Skeletal muscle tissue (tissue), 3 donors: ENCODE measurements at regions not wholly inside any gene's neighbourhood (a gene's known extent, or its start where the extent isn't known, plus 50 kb on each side); places are given as distances from the start of the nearest gene placed in this dataset.
"Not testable (repeated sequence)": the region's sequence is repeated elsewhere in the genome, so short reads cannot be mapped to it uniquely, and the experiment has no call there.

Experiments
- H3K27ac ChIP-seq: one replicate; pipeline ENCODE4 v1.7.0; 2013; ENCODE audit warnings: mild to moderate bottlenecking, low read depth, low read length, inconsistent platforms
- H3K27me3 ChIP-seq, 3 donors: one replicate each; pipeline ENCODE4 v1.7.0; 2013; ENCODE audit warnings: low read length in 3 of 3; ENCODE audit not compliant: control insufficient read depth in 3 of 3, insufficient read depth in 3 of 3
- H3K36me3 ChIP-seq, 3 donors: one replicate each; pipeline ENCODE4 v1.7.0; 2013; ENCODE audit warnings: low read length in 3 of 3; ENCODE audit not compliant: control insufficient read depth in 3 of 3, insufficient read depth in 3 of 3
- H3K4me1 ChIP-seq, 3 donors: one replicate each; pipeline ENCODE4 v1.7.0; 2013; ENCODE audit warnings: low read length in 3 of 3, mild to moderate bottlenecking in 3 of 3; ENCODE audit not compliant: control insufficient read depth in 3 of 3, insufficient read depth in 3 of 3
- H3K4me3 ChIP-seq, 3 donors: one replicate each; pipeline ENCODE4 v1.7.0; 2013; ENCODE audit warnings: low read length in 3 of 3
- H3K9ac ChIP-seq, 3 donors: one replicate each; pipeline ENCODE4 v1.7.0; 2013; ENCODE audit warnings: low read length in 3 of 3, mild to moderate bottlenecking in 3 of 3, moderate library complexity in 2 of 3, low read depth in 1 of 3
- H3K9me3 ChIP-seq, 3 donors: one replicate each; pipeline ENCODE4 v1.7.0; 2013; ENCODE audit warnings: low read length in 3 of 3; ENCODE audit not compliant: control insufficient read depth in 3 of 3
- donor health status: Osteomylitis.

DNA sequence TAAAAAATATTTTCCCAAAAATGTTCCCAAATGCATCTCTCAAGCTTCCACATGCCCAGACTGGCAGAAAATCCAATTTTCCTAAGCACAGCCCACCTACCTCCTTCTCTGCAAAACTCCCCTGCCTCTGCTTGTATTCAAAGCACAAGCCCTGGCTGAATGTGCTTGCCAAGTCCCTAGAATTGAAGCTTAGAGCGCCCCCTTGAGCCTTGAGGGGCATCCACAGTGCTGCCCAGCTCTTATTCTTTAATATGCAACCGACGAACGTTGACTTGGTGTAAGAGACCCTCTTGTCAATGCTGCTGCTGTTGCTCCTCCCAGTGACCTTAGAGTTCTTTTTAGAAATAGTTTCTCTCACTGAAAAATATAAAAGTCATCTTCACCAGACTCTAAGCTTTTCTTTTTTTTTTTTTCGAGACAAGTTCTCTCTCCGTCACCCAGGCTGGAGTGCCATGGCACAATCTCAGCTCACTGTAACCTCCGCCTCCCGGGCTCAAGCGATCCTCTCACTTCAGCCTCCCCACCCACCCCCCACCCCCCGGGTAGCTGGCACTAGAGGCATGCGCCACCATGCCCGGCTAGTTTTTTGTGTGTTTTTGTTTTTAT is 63.5 kb upstream of the CAPRIN1 start:
- Histone ChIP-seq H3K27ac (no peak overlapping the region), H3K4me3 (no peak overlapping the region), H3K27me3 (no peaks in the 10 kb centered on the region), H3K4me1 (no peaks in the 10 kb centered on the region), H3K36me3 (no peaks in the 10 kb centered on the region), H3K9ac (no peak overlapping the region), H3K9me3 (no peaks in the 10 kb centered on the region)

DNA sequence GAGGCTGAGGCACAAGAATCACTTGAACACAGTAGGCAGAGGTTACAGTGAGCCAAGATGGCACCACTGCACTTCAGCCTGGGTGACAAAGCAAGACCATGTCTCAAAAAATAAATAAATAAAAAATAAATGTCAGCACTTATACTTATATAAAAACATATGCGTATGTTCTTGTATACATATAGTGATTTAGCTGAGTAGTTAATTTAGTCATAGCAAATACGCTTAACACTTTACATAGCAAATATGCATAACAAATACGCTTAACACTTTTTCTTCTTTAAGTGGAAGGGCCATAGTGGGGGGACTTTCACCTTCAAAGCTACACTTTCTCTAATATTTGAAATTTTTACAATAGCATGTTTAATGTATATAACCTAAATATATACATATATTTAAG is 64.0 kb upstream of the CAPRIN1 start:
- Histone ChIP-seq H3K27me3 (no peaks in the 10 kb centered on the region), H3K9ac (no peak overlapping the region), H3K4me3 (no peak overlapping the region), H3K27ac (no peak overlapping the region), H3K9me3 (no peaks in the 10 kb centered on the region), H3K4me1 (no peaks in the 10 kb centered on the region), H3K36me3 (no peaks in the 10 kb centered on the region)

DNA sequence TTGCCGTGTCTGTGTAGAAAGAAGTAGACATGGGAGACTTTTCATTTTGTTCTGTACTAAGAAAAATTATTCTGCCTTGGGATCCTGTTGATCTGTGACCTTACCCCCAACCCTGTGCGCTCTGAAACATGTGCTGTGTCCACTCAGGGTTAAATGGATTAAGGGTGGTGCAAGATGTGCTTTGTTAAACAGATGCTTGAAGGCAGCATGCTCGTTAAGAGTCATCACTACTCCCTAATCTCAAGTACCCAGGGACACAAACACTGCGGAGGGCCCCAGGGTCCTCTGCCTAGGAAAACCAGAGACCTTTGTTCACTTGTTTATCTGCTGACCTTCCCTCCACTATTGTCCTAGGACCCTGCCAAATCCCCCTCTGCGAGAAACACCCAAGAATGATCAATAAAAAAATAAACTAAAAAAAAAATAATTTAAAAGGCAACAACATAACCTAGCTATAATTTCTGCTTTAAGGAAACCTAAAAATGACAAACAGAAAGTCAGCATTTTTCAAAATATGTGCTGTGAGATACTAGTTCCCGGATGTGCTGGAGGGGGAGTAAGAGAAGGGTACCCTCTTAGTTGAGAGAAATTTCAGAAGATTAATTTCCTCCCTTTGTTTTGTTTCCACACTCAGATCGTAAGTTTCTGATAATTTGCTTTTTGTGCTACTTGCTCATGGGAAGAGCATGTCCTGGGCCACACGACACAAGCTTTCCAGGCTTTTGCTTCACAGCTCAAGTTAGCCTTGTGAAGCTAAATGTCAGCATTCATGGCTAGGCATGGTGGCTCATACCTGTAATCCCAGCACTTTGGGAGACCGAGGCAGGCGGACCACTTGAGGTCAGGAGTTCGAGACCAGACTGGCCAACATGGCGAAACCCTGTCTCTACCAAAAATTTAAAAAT is 64.7 kb upstream of the CAPRIN1 start:
- H3K9ac ChIP-seq, H3K27ac ChIP-seq, H3K9me3 ChIP-seq, H3K36me3 ChIP-seq, H3K4me1 ChIP-seq, H3K27me3 ChIP-seq, H3K4me3 ChIP-seq: not testable (repeated sequence)

DNA sequence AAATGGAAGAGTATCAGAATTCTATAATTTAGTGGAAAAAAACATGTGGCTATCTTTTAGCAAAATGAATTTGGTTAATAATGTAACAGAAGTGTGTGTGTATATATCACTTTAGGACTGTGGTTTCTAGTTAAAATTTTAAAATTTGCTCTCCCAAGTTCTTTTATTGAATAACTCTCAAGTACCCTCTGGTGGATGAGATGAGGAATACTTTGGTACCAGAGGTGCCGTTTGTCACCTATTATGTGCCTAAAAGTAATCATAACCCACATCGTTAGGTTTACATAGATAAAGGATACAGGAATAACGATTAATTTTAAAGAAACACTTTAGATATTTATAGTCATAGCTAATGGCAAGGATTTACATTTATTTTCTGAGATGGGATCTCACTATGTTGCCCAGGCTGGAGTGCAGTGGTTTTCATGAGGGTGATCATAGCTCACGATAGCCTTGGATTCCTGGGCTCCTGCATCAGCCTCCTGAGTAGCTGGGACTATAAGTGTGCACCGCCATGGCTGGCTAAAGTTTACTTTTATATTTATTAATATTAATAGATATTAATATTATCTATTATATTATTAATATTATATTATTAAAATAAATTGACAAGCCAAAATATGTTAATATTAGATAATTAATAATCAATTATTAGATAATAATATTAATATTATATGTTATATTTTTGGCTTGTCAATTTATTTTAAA is 66.7 kb upstream of the CAPRIN1 start:
- Histone ChIP-seq H3K9ac (no peak overlapping the region), H3K36me3 (no peaks in the 10 kb centered on the region), H3K4me3 (no peak overlapping the region), H3K9me3 (no peaks in the 10 kb centered on the region), H3K27ac (no peak overlapping the region), H3K27me3 (no peaks in the 10 kb centered on the region), H3K4me1 (no peaks in the 10 kb centered on the region)

DNA sequence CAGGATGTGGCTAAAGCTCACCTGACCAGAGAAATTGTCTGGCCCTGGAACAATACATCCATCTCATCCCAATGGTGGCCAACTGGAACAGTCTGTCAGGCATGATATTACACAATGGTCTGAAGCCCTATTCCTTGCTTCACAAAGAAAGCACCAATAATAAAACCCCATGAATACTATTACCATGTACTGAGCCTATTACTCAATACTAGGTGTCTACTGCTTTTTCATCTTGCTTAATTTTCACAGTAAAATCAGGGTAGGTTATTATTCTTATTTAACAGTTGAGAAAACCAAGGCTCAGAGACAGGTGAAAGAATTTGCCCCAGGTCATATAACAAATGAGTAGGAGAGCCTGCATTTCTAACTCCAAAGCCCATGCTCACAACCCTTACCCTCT is 68.9 kb upstream of the CAPRIN1 start:
- Histone ChIP-seq H3K9ac (no peak overlapping the region), H3K9me3 (no peaks in the 10 kb centered on the region), H3K27ac (no peak overlapping the region), H3K36me3 (no peaks in the 10 kb centered on the region), H3K4me1 (no peaks in the 10 kb centered on the region), H3K4me3 (no peak overlapping the region), H3K27me3 (no peaks in the 10 kb centered on the region)

DNA sequence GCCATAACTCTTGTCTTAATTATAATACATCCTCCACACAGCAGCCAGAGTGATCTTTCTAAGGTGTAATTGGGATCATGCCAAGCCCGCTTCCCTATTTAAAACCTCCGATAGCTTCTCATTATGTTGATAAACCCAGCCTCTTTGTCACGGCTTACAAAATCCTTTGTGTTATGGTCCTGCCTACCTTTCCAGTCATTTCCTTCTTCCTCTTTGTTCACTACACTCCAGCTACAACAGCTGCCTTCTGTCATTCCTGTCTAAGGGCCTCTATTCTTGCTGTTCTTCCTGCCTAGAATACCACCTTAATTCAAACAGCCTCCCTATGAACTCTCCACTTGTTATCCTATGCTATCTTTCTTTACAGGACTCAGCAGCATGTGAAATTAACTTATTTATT is 70.6 kb upstream of the CAPRIN1 start:
- Histone ChIP-seq H3K27ac (no peak overlapping the region), H3K27me3 (no peaks in the 10 kb centered on the region), H3K36me3 (no peaks in the 10 kb centered on the region), H3K4me1 (no peaks in the 10 kb centered on the region), H3K9ac (no peak overlapping the region), H3K9me3 (no peaks in the 10 kb centered on the region), H3K4me3 (no peak overlapping the region)

DNA sequence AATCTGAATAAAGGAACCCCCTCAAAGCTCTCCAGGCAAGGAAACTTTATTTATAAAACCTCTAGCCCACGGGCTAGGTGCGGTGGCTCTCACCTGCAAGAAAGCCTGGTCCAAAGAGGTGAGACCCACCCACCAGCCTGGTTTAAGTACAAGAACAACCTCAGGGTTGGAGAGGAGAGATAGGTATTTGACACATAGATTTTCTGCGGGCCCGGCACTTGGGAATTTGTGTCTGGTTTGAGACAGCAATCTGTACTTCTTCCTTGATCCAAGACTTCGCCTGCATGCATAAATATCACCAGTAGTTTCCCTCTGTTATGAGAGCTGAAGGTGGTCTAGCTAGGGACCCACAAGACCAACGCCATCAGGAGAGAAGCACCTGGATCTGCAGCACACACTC is 73.2 kb upstream of the CAPRIN1 start:
- no peaks in the 10 kb centered on the region for H3K4me1 ChIP-seq
- H3K9ac ChIP-seq: no peak overlapping the region
- no peaks in the 10 kb centered on the region for H3K36me3 ChIP-seq
- no peak overlapping the region for H3K27ac ChIP-seq
- no peak overlapping the region for H3K4me3 ChIP-seq
- H3K9me3 ChIP-seq: no peaks in the 10 kb centered on the region
- H3K27me3 ChIP-seq: no peaks in the 10 kb centered on the region

DNA sequence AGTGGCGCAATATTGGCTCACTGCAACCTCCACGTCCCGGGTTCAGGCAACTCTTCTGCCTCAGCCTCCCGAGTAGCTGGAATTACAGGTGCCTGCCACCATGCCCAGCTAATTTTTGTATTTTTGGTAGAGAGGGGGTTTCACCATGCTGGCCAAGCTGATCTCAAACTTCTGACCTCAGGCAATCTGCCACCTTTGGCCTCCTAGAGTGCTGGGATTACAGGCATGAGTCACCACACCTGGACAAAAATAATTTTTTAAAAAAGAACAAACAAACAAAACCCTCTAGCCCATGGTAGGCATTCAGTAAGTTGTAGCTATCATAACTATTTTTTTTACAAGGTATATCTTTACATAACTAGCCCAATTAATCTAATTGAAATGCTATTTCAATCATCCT is 73.9 kb upstream of the CAPRIN1 start:
- no peak overlapping the region for H3K27ac ChIP-seq
- H3K4me3 ChIP-seq: no peak overlapping the region
- no peak overlapping the region for H3K9ac ChIP-seq
- H3K27me3 ChIP-seq: no peaks in the 10 kb centered on the region
- no peaks in the 10 kb centered on the region for H3K4me1 ChIP-seq
- no peaks in the 10 kb centered on the region for H3K36me3 ChIP-seq
- no peaks in the 10 kb centered on the region for H3K9me3 ChIP-seq

DNA sequence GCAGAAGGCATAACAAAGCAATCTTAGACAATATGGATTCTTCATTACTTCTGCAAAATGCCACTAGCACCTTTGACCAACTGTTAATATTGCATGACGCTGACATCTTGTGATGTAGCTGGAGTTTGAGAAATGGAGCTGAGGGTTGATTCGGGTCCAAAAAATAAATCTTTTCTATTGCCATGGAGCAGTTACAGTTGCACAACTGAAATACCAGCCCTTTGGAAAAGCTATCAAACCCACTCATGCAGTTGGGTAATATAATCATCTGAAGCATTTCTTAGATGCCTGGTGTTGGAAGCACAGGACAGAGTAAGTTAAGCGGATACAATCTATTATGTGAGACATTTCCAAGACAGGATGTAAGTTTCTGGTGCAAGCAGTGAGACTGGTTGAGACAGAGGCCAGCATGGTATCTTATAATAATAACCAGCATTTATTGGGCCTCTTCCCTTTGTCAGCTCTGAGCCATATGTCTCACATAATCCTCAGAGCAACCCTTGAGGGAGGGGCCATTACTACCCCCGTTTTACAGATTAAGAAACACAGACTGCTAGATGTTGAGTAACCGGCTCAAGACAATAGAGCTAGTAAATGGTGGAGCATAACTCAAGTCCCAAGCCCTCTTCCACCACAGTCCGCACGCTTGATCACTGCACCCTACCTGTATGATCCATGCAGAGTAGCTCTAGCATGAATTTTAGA is 74.9 kb upstream of the CAPRIN1 start:
- Histone ChIP-seq H3K9ac (no peak overlapping the region), H3K27ac (no peak overlapping the region), H3K4me1 (no peaks in the 10 kb centered on the region), H3K27me3 (no peaks in the 10 kb centered on the region), H3K4me3 (no peak overlapping the region), H3K36me3 (no peaks in the 10 kb centered on the region), H3K9me3 (no peaks in the 10 kb centered on the region)
